Lung (tissue), 11 donors: ENCODE measurements at regions not wholly inside any gene's neighbourhood (a gene's known extent, or its start where the extent isn't known, plus 50 kb on each side); places are given as distances from the start of the nearest gene placed in this dataset.

Experiments
- ATAC-seq: fragments of 200-7000 bp; cut with Tn5 transposase; one replicate; pipeline ENCODE4 v1.9.1; 2020; ENCODE audit warnings: moderate number of reproducible peaks; ENCODE audit not compliant: insufficient read depth, low FRiP score
- DNase-seq, 3 donors: peaks; one replicate each; pipeline ENCODE4 v3.0.0-alpha.2; 2013 to 2017
- H3K27ac ChIP-seq, 2 donors: one replicate each; pipeline ENCODE4 v1.5.1; 2013; ENCODE audit warnings: mild to moderate bottlenecking in 2 of 2, moderate library complexity in 2 of 2, control low read depth in 1 of 2, inconsistent platforms in 1 of 2, low read depth in 1 of 2, low read length in 1 of 2
- H3K27me3 ChIP-seq, 3 donors: one replicate each; pipeline ENCODE4 v1.5.1; 2013; ENCODE audit warnings: low read length in 2 of 3; ENCODE audit not compliant: control insufficient read depth in 3 of 3, insufficient read depth in 3 of 3
- H3K36me3 ChIP-seq, 4 donors: one replicate each; pipeline ENCODE4 v1.5.1; 2013; ENCODE audit warnings: low read length in 4 of 4, mild to moderate bottlenecking in 1 of 4, moderate library complexity in 1 of 4; ENCODE audit not compliant: control insufficient read depth in 4 of 4, insufficient read depth in 4 of 4
- H3K4me1 ChIP-seq, 5 donors: one replicate each; pipeline ENCODE4 v1.5.1; 2013; ENCODE audit warnings: low read length in 5 of 5, mild to moderate bottlenecking in 2 of 5, moderate library complexity in 1 of 5; ENCODE audit not compliant: control insufficient read depth in 5 of 5, insufficient read depth in 5 of 5
- H3K4me3 ChIP-seq: one replicate; pipeline ENCODE4 v1.5.1; 2013; ENCODE audit warnings: mild to moderate bottlenecking, control low read depth, moderate library complexity
- H3K9ac ChIP-seq, 2 donors: one replicate each; pipeline ENCODE4 v1.5.1; 2013; ENCODE audit warnings: low read length in 2 of 2, control low read depth in 1 of 2; ENCODE audit not compliant: insufficient read depth in 1 of 2
- H3K9me3 ChIP-seq, 4 donors: one replicate each; pipeline ENCODE4 v1.5.1; 2013; ENCODE audit warnings: low read length in 3 of 4, mild to moderate bottlenecking in 1 of 4, moderate library complexity in 1 of 4; ENCODE audit not compliant: control insufficient read depth in 4 of 4, insufficient read depth in 3 of 4
- CTCF ChIP-seq: IDR thresholded peaks from 2 replicates; pipeline ENCODE4 v1.5.1; 2012; ENCODE audit warnings: mild to moderate bottlenecking; ENCODE audit errors: control extremely low read depth, extremely low read depth
- WGBS, 2 donors: extraction: QIAGEN DNeasy Blood & Tissue Kit; methylation state at CpG; one replicate each; pipeline ENCODE4 v1.1.7; 2013; 5-methylcytosine and 5-hydroxymethylcytosine counted together
- donor health status: control.
- donor health status: control.
- donor health status: Bipolar disorder and iron deficiency.
- donor health status: healthy.
- donor health status: DM: yes; HTN: yes; CAD: no.

DNA sequence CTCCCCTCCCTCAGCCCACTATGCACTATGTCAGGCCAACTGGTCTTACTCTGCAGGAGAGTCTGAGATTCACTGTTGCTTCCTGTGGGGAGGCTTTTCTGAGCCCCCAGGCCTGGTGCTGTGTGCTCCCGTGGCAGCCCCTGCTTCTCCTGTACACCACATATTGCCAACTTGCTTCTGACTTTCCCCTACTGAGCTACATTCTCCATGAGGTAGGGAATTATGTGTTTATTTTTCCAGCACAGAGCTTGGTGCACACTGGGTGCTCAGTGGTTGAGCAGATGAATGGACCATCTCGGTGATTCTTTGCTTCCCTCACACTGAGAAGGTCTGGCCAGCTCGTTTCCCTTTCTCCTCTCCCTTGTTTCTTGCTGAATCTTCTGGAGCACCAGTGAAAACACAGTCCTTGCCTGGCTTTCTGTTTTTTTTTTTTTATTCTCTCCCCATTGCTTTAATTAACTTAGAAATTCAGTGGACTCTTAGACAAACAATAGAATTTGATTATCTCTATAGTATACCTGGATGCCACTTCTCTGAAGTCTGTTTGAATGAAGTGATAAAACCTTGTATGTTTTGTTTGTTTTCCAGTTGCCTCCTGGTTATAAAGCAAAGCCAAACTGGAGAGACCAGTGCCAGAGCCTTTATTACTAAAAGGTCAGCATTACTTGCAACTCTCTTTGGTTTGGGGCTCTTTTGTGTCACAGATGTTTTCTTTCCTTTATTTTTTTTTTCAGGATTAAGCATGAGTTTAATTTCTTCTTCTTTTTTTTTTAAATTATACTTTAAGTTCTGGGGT is 50.3 kb upstream of the CNIH3 start:
- WGBS, 2 donors, result 49 to 72% methylated on average over 3 of the region's 3 CpGs
- DNase-seq, result no peak
- no peak for TF ChIP-seq CTCF
- no peak for ATAC-seq
- no peaks in the 10 kb centered on the region for H3K36me3 ChIP-seq
- H3K27me3 ChIP-seq, result no peaks in the 10 kb centered on the region
- H3K4me1 ChIP-seq, result no peaks in the 10 kb centered on the region
- no peak overlapping the region for H3K4me3 ChIP-seq
- no peak overlapping the region for H3K9ac ChIP-seq
- H3K9me3 ChIP-seq, result peaks cover 0 to 3% (median 0%) of the 10 kb centered on the region in 4 donors
- H3K27ac ChIP-seq, result no peak overlapping the region
